ENCODE measurements at regions not wholly inside any gene's neighbourhood (a gene's known extent, or its start where the extent isn't known, plus 50 kb on each side); places are given as distances from the start of the nearest gene placed in this dataset.

DNA sequence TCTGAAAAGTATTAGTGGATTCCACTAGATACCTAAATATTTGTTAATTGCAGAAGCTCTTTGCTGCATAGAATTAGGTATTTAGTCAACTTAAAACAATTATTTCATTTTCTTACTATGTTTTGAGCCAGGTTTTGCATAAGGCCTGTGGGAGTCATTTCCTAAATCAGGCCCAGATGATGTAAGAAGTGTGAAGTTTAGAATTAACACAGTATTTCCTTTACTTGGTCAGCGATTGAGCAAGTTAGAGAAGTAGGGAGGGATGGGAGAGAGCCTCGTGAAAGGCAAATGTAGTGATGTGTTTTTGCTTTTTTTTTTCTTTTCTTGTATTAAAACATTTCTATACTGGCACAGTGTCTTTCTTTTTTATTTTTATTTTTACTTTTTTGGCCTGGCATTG is 711.1 kb downstream of the HDGFL1 start:
- DNase-seq (ENCODE audit: low read depth) = peak; percentile 17
- TF ChIP-seq, protein P1, sequence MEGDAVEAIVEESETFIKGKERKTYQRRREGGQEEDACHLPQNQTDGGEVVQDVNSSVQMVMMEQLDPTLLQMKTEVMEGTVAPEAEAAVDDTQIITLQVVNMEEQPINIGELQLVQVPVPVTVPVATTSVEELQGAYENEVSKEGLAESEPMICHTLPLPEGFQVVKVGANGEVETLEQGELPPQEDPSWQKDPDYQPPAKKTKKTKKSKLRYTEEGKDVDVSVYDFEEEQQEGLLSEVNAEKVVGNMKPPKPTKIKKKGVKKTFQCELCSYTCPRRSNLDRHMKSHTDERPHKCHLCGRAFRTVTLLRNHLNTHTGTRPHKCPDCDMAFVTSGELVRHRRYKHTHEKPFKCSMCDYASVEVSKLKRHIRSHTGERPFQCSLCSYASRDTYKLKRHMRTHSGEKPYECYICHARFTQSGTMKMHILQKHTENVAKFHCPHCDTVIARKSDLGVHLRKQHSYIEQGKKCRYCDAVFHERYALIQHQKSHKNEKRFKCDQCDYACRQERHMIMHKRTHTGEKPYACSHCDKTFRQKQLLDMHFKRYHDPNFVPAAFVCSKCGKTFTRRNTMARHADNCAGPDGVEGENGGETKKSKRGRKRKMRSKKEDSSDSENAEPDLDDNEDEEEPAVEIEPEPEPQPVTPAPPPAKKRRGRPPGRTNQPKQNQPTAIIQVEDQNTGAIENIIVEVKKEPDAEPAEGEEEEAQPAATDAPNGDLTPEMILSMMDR (IDR thresholded peaks at IDR 0.05; ENCODE audit: low read length, missing control alignments) = no peak
- no peak overlapping the region for H3K4me3 ChIP-seq (replicated peaks; ENCODE audit: low read depth, low read length)

- no peak for DNase-seq (ENCODE audit: low read depth)
- no peak overlapping the region for H3K4me3 ChIP-seq (replicated peaks; ENCODE audit: low read depth, low read length)
- TF ChIP-seq, protein P1 (IDR thresholded peaks at IDR 0.05; ENCODE audit: low read length, missing control alignments) = no peak
Measured at GRCh38 chr6:23282252-23283021, 713.1 kb downstream of the HDGFL1 start.

DNA sequence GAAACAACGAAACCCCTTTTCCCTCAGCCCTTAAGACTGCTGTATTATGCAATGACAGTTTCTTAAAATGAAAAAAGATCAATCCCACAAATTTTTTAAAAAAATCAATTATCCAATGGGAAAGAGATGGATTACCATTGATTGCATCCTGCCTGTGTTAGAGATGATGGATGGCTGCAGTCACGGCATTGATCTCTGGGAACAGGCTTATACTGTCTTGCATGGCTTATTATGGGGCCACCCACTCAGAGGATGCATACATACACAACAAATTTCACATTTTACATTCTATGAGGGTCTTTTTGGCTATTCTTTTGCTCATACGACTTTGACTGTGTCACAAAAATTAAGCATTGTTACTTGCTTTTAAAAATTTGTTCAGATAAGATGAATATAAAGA is 724.3 kb downstream of the HDGFL1 start:
- TF ChIP-seq, protein P1 (IDR thresholded peaks at IDR 0.05; ENCODE audit: low read length, missing control alignments) = no peak
- no peak overlapping the region for H3K4me3 ChIP-seq (replicated peaks; ENCODE audit: low read depth, low read length)
- DNase-seq (ENCODE audit: low read depth) = no peak

DNA sequence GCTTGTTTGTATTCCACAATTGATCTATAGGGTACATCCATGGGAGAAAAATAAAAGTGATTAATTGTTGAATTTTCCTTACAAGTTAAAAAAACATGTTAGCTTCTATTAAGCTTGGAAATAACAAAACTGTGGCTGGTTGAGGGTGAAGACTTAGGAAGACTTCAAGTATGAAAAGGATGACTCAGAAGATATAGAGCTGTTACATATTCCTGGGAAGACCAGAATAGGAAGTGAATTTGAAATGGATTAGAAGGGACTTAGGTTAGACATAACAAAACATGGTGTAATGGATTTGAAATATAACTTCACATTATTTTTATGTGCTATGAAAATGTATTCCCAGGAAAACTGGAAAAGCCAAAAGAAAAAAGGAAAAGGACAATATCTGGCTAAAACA is 732.2 kb downstream of the HDGFL1 start:
- TF ChIP-seq, protein P1 (IDR thresholded peaks at IDR 0.05; ENCODE audit: low read length, missing control alignments) = no peak
- no peak overlapping the region for H3K4me3 ChIP-seq (replicated peaks; ENCODE audit: low read depth, low read length)
- DNase-seq (ENCODE audit: low read depth) = no peak

DNA sequence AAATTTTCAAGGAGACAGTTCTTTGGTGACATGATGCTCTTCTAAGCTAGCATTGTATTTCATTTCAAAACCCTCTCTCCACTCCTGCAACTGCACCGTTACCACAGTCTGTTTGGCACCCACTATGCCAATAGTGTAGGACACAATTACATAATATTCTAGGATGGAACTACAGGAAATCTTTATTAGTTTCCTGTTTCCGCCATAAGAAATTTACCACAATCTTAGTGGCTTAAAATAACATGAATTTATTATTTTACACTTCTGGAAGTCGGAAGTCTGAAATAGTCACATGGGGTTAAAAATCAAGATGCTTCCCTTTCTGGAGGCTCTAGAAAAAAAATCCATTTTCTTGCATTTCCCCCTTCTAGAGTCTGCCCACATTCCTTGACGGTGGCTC is 733.1 kb downstream of the HDGFL1 start:
- no peak overlapping the region for H3K4me3 ChIP-seq (replicated peaks; ENCODE audit: low read depth, low read length)
- TF ChIP-seq, protein P1 (IDR thresholded peaks at IDR 0.05; ENCODE audit: low read length, missing control alignments) = no peak
- no peak for DNase-seq (ENCODE audit: low read depth)

DNA sequence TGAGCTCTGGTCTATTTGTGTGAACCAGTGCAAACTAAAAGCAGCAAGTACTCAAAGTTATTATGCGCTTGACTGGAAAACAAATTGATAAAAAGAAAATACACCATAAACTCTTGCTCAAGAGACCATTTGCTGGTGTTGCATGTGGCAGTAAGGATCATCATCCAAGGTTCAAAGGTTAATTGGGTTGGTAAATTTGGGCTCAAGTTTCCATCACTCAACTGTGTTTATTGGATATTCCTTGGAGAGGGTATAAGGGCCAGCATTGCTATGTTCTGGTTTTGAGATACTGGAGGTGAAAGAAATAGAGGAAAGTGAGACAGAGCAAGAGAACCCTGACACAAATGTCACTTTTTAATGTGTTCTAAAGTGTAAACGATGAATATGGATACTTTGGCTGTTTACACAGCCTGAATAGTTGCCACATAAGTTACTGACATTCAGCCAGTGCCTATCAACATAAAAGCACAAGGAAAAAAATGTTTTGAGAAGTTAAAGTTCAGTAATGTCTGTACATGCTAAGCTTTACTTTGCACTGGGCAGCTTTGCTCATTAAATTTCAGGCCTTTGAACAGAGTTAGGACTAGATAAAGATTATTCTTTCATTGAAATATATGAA is 736.1 kb downstream of the HDGFL1 start:
- TF ChIP-seq, protein P1 (IDR thresholded peaks at IDR 0.05; ENCODE audit: low read length, missing control alignments) = no peak
- no peak for DNase-seq (ENCODE audit: low read depth)

More for the DNA sequence above, 736.1 kb downstream of the HDGFL1 start:
- H3K4me3 ChIP-seq (replicated peaks; ENCODE audit: low read depth, low read length) = no peak overlapping the region

Measured in fibroblast of pulmonary artery (primary cell).